Myocyte (in vitro differentiated cells): ENCODE measurements at regions not wholly inside any gene's neighbourhood (a gene's known extent, or its start where the extent isn't known, plus 50 kb on each side); places are given as distances from the start of the nearest gene placed in this dataset.

Source experiments
- DNase-seq: peaks from one replicate; pipeline ENCODE4 v3.0.0-alpha.2; 2012; ENCODE audit warnings: low read depth

DNA sequence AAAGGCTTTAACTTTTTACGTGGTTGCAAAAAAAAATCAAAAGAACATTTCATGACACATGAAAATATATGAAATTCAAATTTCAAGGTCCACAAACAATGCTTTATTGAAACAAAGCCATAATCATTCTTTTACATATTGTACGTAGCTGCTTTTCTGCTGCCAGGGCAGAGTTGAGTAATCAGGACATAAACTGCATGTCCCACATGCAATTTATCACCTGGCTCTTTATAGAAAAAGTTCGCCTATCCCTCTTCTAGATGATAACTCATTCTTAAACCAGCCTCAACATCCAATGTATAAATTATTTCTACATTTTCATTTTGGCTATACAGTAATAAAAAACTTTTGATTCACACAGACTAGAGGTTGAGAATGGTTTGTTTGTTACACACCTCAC, 154.9 kb downstream of the AXIN2 start:
- no peak for DNase-seq

DNA sequence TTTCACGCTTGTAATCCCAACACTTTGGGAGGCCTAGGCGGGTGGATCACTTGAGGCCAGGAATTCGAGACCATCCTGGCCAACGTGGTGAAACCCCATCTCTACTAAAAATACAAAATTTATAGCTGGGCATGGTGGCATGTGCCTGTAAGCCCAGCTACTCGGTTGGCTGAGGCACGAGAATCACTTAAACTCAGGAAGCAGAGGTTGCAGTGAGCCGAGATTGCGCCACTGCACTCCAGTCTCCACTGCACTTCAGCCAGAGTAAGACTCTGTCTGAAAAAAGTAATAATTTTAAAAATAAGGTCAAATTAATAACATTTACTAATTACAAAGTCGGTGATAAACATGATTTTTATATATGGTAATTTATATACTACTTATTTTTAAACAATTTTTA, 155.9 kb downstream of the AXIN2 start:
- DNase-seq: no peak

DNA sequence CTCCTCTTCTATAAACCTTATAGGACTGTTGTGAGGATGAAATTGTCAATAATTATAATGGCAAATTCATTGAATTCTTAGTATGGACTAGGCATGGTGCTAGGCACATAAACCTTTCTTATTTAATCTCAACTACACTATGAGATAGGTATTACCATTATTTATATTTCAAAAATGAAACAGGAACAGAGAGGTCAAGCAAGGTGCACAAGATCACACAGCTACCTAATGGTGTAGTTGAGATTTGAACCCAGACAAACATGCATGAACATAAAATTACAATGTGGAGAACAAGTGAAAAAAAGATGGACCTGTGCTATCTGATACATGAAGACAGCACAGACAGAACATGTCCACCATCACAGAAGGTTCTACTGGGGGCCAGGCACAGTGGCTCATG, 156.7 kb downstream of the AXIN2 start:
- no peak for DNase-seq

DNA sequence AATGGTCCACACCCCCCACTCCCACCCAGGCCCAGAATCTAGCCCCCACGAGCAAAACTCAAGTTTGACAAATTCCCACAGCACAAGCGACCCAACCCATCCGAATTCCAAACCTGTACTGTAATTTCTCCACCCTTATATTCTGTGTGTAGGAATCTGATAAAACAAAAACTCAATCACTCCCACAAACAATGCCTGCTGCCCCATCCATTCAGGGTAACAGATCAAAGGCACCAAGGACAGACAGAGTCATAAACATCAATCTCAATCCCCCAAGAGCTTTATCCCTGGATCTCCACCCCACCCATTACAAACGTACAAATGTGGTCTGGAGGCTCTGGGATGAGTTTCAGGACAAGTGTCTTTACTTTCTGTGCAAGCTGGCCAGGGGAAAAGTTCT, 157.8 kb downstream of the AXIN2 start:
- DNase-seq: no peak

DNA sequence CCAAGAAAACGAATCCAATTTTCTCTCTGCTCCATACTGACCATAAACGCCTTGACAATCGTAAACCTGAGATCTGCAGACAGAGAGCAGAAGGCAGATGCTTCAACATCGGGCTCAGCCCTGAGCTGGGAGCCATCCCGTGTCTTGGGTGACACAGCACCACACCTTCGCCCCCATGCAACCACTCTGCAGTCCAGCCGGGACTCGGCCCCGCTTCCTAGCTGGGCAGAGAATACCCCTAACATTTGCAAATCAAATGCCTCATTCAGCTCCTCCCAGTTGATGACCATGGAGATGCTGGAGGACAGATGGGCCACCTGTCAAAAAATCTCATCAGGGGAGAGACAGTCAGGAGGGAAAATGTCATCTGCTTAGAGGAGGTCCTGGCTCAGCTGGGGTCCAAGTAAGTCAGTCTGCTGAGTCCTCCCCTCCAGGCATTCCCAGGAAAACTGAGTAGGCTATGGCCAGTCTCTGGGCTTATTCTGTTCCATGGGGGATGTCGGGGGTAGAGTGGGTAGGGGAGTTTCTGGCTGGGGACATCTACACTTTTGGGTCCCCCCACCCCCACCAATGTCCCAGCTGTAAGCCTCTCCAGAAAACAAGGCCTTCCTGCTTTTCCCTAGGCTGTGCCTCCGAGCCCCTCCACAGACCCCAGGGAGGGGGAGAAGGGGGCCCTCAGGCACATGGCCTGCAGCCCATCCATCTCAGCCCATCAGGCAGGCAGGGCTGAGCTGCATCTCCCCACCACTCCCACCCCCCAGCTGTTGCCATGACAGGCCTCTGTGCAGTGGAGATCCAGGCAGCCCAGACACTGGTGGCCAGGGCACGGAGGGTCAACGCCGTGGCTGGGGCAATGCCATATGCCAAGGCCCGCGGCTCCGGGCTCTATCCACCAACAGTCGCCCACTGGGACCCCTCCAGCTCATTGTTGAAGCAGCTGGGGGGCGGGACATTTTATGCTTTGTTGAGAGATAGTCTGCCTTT, 158.6 kb downstream of the AXIN2 start:
- DNase-seq: peak; percentile 15

DNA sequence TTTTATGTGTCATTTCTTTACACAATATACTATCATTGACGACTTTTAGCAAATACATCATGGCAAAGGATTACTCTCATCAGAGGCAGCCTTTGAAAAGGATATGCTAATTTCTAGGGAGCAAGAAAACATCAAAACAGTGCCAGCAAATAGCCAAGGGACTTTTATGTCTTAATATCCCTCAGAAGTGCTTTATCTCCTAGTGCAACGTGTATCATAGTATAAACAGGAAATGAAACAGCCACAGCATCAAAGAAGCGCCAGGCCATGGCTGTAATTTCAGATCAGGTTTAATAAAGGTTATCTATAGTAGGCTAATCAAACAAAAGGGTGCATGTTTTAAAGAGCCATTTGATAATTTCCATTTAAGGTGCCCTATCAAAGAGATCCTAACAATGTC, 159.9 kb downstream of the AXIN2 start:
- DNase-seq: no peak

DNA sequence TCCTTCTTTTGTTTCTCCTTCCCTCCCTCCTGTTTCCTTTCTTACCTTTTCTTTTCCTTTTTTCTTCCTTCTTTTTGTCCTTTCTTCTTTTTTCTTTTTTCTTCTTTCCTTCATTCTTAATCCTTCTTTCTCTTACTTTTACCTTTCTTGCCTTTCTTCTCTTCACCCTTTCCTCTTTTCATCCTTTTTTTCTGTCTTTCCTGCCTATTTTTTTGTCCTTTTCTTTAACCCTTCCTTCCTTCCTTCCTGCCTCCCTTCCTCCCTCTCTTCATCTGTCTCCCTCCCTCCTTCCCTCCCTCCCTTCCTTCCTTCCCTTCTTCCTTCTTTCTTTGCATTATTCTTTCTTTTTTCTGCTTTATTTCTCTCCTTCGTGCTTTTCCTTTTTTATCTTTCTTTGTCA, 160.7 kb downstream of the AXIN2 start:
- DNase-seq: no peak

DNA sequence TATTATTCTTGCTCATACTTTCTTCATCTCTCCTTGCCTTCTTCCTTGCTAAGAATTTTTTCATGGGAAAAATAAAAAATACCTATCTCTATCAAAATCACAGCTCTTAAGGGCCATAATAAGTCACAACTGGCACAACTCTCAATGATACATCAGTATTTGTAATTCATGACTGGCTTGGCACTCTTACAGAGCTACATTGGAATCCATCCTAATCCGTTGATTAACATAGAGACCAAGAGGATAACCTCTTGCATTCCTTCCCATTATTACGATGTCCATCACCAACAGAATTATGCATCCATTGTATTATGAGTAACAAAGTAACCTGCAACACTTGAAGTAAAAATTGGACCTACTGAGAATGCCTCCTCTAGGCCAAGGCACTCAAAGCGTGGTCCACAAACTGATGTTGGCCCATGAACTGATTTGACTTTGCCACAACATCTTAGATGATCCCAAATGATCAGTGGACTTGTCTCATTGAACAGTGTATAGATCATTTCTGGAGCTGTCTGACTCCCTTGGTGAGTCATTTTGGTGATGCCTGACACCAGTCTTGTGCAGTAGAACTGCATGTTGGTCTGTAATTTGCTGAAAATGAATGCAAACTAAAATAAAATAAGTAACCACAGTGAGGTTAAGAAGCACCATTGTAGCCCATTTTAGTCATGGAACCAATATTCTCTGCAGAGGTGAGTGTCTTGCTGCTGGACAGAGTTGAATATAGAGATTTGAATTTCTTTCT, 163.2 kb downstream of the AXIN2 start:
- no peak for DNase-seq

DNA sequence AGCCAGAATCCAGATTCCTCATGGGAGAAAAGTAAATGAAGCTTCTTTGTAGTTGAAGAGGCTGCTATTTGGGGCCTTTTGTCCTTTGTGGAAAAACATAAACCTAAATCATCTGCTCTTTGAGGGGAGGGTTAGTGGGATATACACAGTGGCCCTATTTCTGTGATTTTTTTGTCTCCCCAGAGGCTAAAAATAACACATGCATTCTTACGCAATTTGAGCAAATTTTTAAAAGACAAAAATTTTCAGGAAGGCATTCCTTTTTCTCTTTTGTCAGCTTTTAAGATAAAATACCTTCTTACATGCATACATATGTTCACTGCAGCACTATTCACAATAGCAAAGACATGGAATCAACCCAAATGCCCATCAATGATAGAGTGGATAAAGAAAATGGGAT, 165.5 kb downstream of the AXIN2 start:
- DNase-seq: no peak

DNA sequence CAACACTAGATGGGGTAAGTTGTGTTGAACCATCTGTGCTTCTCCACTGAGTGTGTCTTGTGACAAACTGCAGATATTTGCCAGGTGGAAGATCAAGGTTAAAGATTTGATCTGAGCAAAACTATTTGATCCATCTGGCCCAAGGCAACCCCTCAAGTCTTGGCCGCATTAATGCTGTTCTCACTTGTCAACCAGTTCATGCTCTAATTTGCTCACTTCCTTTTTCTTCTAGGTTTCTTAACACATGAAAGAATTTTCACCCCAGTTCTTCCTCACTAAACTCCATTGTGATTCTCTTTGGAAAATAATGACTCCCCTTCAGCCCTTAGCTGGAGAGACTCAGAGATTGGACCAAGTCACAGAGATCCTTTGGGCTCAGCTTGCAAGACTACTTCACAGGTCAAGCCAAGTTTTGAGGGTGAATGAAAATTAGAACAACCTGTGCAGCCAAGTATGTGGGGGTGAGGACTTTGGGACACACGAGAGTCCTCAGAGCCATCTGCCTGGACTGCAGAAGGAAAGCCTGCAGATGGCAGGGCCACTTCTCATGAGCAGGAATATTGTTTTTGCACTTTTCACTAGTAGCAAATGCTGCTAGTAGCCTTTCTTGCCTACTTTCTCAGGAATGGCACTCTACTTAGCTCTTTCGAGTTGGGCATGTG, 166.5 kb downstream of the AXIN2 start:
- DNase-seq: no peak

DNA sequence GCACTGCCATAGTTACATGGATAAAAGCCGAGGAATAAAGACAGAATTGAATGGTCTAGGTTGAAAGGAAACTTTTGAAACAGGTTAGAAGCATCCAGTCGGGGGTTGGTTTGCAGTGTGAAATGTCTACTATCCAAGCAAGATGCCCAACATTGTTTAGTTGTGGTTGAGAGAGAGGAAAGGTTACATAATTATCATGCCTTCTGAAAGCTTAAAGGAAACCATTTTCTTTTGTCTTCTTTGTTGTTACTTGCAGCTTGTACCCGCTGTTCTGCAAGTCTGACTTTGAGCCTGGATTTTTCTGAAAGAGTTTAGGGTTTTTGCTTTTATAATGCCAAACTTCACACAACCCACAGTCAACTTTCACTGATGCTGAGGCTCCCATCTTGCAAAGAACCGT, 167.9 kb downstream of the AXIN2 start:
- DNase-seq: no peak

DNA sequence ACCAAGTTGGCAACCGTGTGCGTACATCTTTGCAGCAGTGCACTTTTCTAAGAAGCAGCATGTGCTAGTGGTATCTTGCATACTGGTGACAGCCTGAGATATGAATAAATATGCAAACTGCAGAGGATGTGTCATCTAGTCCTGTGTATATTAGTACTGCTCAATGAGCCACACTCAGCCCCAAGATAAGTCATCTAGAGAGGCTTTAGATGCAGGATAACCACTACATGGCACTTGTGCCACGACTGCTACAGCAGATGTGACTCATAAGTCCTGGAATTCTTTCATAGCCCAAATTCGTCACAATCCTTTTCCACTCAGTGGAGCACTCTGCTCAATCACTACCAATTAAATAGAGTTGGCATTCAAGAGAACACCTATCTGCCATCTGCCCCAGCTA, 171.5 kb downstream of the AXIN2 start:
- DNase-seq: peak; percentile 47

DNA sequence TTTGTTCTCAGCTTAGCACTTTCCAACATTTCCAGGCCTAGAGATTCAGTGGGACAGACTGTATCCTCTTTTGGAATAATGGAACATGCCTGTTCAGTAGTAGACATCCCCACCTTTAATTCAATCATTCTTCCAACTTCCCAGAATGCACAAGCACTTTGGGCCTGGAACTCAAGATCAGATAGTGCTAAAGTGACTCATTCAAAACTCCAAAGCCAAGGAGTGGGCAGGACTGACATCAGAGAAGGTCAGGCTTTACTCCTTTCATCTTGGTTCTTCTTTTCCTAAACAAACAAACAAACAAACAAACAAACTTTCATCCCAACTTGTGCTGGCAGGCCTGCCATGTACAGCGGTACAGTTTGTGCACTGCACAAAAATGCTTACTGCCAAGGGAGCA, 172.0 kb downstream of the AXIN2 start:
- DNase-seq: no peak

DNA sequence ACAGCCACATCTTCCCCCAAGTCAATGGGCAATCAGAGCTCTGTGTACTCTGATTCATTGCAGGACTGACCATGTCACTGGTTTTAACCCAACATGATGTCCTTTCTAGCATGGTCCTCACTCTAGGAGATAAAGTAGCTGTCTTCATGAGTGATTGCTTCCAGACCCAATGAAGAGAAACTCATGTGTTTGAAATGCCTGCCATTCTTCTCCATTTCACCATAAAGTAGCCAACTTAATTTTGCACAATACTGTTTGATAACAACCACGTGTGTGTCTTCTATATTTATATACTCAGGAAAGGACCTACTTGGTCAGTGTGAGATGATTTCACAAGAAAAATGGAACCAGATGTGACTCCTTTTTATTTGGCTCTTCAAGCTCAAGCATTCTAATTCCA, 172.5 kb downstream of the AXIN2 start:
- DNase-seq: no peak

DNA sequence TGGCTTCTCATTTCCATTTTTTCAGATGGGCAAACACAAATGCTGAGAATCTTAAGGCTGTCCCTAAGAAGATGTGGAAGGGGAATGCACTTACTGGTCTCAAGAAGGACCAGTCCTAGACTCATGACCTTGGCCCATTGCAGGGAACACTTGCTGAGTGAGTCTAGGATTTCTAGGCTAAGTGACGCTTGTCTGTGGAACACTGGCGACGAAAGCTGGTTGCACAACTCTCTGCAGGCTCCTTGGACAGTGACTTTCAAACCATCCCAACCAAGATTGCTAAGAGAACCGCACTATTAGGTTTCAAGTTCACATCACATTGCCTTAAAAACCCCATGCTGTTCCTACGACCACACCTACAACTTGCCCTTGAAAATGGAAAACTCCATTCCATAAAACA, 174.1 kb downstream of the AXIN2 start:
- no peak for DNase-seq

DNA sequence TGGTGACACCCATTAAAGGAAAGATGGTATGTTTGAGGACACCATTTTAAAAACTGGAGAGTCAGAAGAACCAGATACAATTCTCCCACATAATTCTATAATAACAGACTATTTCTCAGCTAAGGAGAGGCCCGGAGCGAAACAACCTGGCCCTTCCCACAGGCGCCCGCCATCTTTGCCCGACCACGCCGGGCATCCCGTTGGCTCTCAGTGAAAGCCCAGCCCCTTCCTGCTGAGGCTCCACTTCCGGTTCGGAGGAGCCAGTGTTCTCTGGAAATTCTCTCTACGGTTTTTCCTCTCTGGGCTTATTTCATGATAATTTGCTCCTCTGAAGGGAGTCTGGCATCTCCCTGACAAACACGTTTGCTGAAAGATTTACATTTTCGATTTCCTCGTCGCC, 175.7 kb downstream of the AXIN2 start:
- DNase-seq: no peak

DNA sequence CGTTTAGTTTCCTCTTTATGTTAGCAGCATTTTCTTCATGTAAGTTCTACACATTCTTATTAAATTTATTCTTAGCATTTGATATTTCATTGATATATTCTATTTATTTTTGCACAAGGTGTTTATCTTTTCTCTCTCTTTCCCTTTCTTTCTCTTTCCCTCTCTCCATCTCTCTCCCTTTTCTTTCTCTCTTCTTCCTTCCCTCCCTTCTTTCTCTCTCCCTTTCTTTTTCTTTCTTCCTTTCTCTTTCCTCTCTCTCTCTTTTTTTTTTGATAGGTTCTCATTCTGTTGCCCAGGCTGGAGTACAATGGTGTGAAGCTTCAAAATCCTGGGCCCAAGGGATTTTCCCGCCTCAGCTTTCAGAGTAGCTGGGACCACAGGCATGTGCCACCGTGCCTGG, 176.4 kb downstream of the AXIN2 start:
- DNase-seq: no peak

DNA sequence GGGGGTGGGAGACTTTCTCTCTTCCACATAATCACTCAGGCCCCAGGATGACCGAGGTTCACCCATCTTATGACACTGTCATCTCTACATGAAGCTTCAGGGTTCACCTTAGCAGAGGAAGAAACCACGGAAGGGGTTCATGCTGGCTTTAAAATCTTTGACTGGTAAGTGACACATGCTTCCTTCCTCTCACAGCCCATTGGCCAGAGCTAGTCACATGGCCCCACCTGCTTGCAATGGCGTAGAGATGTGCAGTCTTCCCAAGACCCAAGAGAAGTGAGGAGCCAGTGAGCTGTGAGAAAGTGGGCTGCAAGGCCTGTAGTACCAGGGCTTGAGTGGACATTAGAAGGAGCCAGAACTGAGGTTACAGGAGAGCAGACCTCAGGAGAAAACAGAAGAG, 180.3 kb downstream of the AXIN2 start:
- no peak for DNase-seq

DNA sequence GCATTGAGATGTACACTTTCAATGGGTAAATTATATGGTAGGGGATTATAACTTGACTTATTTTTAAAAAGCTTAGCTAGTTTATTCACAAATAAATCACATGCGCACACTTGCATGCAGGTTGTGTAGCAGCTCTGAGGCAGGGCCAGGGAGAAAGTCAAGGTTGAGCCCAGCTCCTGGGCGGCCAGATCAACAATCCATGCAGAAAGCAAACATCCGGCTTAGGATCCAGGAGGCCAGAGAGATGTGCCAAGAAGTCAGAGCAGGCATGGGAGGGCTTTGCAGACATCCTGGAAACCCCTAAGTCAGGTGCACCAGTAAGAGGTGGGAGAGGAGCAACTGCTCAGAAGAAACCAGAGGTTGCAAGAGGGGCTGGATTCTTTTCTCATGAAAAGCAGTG, 186.5 kb downstream of the AXIN2 start:
- no peak for DNase-seq

DNA sequence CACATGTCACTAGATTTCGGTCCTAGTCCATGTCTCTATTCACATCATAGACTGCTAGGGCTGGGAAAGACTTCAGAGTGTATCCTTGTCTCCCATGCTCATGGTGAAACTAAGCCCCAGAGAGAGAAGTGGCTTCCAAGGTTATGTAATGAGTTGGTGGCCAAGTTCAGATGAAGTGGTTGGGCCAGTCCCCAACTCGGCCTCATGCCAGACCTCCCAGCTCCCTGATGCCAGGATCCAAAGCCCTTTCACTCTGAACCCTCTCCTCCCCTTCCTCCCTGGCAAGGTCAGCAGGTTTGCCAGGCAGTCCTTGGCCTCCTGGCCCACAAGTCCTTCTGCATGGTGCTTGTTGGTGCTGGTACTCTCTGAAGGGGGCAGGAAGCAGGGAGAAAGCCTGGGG, 189.7 kb downstream of the AXIN2 start:
- no peak for DNase-seq

DNA sequence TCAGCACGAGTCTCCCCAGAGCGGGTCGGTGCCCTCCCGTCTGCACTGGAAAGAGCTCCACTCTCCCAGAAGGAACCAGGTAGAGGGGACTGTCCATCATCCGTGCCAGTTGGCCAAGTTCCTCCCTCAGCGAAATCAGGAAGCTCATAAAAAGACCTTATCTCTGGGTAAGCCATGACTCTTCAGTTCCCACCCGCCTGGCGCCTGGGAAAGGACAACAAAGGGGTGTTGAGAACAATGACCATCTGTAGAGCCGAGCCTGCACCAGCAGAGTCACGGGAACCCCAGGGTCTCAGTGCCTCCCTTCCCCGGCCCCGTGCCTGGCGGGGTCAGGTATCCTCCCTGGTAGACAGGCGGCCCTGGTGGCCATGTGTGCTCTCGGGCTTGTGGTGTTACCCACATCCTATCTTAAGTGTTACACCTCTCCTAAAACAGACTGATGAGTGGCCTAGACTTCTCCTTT, 190.7 kb downstream of the AXIN2 start:
- DNase-seq: no peak

DNA sequence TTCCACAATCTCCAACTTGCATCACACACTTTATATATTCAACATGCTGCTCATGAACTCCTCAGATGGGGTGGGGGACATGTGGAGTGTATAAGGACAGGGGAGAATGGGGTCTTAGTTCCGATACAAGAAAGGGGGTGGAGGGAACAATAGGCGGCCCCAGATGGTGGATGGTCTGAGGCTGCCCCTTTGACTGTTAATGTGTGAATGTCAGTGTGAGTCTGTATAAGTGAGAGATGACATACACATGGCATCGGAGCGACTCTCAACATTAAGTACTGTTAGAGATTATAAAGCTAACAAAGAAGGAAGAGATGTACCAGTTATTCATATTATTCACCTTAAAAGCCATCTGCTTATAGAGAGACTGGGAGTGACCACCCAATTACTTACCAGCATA, 193.1 kb downstream of the AXIN2 start:
- DNase-seq: no peak
